Endothelial cell of umbilical vein (primary cell): ENCODE measurements at regions not wholly inside any gene's neighbourhood (a gene's known extent, or its start where the extent isn't known, plus 50 kb on each side); places are given as distances from the start of the nearest gene placed in this dataset.

Experiments used
- EZH2 ChIP-seq: IDR thresholded peaks from 2 replicates; pipeline ENCODE4 v1.6.1; 2012; ENCODE audit warnings: borderline replicate concordance, low read depth, mild to moderate bottlenecking, moderate library complexity, low read length, inconsistent platforms; ENCODE audit not compliant: severe bottlenecking
- FOS ChIP-seq: IDR thresholded peaks from 2 replicates; pipeline ENCODE4 v1.6.1; 2011; ENCODE audit warnings: mild to moderate bottlenecking, low read length, moderate library complexity, borderline replicate concordance; ENCODE audit not compliant: insufficient read depth
- GATA2 ChIP-seq: IDR thresholded peaks from 2 replicates; pipeline ENCODE4 v1.7.0; 2011; ENCODE audit warnings: low read depth, mild to moderate bottlenecking, moderate library complexity, mixed read lengths, low read length; ENCODE audit not compliant: insufficient read length, insufficient read depth
- JUN ChIP-seq: IDR thresholded peaks from 2 replicates; pipeline ENCODE4 v1.6.1; 2011; ENCODE audit warnings: borderline replicate concordance, low read depth; ENCODE audit not compliant: insufficient read length, insufficient read depth
- MYC ChIP-seq: IDR thresholded peaks from one replicate; pipeline ENCODE4 v1.6.1; 2011; ENCODE audit warnings: mild to moderate bottlenecking, low read depth, low read length
- POLR2A ChIP-seq: IDR thresholded peaks from 2 replicates; pipeline ENCODE4 v1.6.1; 2012; ENCODE audit warnings: low read depth, mild to moderate bottlenecking, control low read depth, low read length
- POLR2AphosphoS5 ChIP-seq: IDR thresholded peaks from 2 replicates; pipeline ENCODE4 v1.6.1; 2012; ENCODE audit warnings: low read depth, mild to moderate bottlenecking, control low read depth, low read length, moderate library complexity; ENCODE audit not compliant: insufficient read depth
- TF ChIP-seq, protein P1 (sequence below), 2 donors: IDR thresholded peaks; 1 replicate in 1 of 2; 2 replicates in 1 of 2; pipeline ENCODE4 v1.5.1; 2011; ENCODE audit warnings: low read length in 2 of 2, mild to moderate bottlenecking in 2 of 2, moderate library complexity in 2 of 2, control low read depth in 1 of 2, inconsistent platforms in 1 of 2, low read depth in 1 of 2; ENCODE audit not compliant: insufficient read depth in 1 of 2; ENCODE audit errors: extremely low read depth in 1 of 2
- TF ChIP-seq, protein P2 (sequence below): IDR thresholded peaks from 2 replicates; pipeline ENCODE4 v1.6.1; 2011; ENCODE audit not compliant: insufficient read depth, insufficient read length

DNA sequence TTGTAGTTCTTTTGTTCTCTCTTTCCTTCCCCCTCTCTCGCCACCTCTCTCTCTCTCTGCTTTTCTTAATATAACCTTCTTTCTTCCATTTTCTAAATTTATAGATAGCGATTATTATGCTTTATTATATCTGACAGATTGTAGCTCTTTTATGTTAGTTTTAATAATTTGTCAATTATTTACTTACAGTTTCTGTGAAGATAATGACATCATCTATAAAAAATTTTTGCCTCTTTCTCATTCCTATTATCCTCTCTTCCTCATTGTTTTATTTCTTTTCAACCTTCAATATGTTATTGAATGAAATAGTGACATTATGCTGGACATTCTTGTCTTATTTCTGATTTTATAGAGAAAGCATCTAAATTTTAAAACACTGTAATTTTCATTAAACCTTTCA is 469.6 kb upstream of the NRG3 start:
- no peak for TF ChIP-seq POLR2A
- TF ChIP-seq EZH2: no peak
- TF ChIP-seq, protein P1, sequence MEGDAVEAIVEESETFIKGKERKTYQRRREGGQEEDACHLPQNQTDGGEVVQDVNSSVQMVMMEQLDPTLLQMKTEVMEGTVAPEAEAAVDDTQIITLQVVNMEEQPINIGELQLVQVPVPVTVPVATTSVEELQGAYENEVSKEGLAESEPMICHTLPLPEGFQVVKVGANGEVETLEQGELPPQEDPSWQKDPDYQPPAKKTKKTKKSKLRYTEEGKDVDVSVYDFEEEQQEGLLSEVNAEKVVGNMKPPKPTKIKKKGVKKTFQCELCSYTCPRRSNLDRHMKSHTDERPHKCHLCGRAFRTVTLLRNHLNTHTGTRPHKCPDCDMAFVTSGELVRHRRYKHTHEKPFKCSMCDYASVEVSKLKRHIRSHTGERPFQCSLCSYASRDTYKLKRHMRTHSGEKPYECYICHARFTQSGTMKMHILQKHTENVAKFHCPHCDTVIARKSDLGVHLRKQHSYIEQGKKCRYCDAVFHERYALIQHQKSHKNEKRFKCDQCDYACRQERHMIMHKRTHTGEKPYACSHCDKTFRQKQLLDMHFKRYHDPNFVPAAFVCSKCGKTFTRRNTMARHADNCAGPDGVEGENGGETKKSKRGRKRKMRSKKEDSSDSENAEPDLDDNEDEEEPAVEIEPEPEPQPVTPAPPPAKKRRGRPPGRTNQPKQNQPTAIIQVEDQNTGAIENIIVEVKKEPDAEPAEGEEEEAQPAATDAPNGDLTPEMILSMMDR (IDR thresholded peaks at IDR 0.05; ENCODE audit: extremely low read depth in 1 of 2, insufficient read depth in 1 of 2, low read depth in 1 of 2, low read length in 2 of 2): no peak
- TF ChIP-seq FOS: no peak
- TF ChIP-seq MYC: no peak
- TF ChIP-seq POLR2AphosphoS5: no peak
- no peak for TF ChIP-seq GATA2
- TF ChIP-seq, protein P2, sequence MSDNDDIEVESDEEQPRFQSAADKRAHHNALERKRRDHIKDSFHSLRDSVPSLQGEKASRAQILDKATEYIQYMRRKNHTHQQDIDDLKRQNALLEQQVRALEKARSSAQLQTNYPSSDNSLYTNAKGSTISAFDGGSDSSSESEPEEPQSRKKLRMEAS: no peak
- no peak for TF ChIP-seq JUN
